HFF-Myc (cell line): ENCODE measurements at regions not wholly inside any gene's neighbourhood (a gene's known extent, or its start where the extent isn't known, plus 50 kb on each side); places are given as distances from the start of the nearest gene placed in this dataset.

ENCODE experiments used
- DNase-seq: peaks from one replicate; pipeline ENCODE4 v3.0.0-alpha.2; 2011; ENCODE audit warnings: low read depth; ENCODE audit errors: extremely low read depth
- H3K4me3 ChIP-seq: replicated peaks from 2 replicates; pipeline ENCODE4 v1.5.1; 2011; ENCODE audit warnings: low read depth, mild to moderate bottlenecking, control low read depth, low read length
- TF ChIP-seq, protein P1 (sequence below): IDR thresholded peaks from 2 replicates; pipeline ENCODE4 v1.5.1; 2012; ENCODE audit warnings: mild to moderate bottlenecking, low read depth, low read length, control low read depth; ENCODE audit errors: missing control alignments

GRCh38 chr2:212711856-212712255 is 173.3 kb upstream of the ERBB4 start:
- TF ChIP-seq, protein P1, sequence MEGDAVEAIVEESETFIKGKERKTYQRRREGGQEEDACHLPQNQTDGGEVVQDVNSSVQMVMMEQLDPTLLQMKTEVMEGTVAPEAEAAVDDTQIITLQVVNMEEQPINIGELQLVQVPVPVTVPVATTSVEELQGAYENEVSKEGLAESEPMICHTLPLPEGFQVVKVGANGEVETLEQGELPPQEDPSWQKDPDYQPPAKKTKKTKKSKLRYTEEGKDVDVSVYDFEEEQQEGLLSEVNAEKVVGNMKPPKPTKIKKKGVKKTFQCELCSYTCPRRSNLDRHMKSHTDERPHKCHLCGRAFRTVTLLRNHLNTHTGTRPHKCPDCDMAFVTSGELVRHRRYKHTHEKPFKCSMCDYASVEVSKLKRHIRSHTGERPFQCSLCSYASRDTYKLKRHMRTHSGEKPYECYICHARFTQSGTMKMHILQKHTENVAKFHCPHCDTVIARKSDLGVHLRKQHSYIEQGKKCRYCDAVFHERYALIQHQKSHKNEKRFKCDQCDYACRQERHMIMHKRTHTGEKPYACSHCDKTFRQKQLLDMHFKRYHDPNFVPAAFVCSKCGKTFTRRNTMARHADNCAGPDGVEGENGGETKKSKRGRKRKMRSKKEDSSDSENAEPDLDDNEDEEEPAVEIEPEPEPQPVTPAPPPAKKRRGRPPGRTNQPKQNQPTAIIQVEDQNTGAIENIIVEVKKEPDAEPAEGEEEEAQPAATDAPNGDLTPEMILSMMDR = no peak
- H3K4me3 ChIP-seq = no peak overlapping the region
- no peak for DNase-seq

DNA sequence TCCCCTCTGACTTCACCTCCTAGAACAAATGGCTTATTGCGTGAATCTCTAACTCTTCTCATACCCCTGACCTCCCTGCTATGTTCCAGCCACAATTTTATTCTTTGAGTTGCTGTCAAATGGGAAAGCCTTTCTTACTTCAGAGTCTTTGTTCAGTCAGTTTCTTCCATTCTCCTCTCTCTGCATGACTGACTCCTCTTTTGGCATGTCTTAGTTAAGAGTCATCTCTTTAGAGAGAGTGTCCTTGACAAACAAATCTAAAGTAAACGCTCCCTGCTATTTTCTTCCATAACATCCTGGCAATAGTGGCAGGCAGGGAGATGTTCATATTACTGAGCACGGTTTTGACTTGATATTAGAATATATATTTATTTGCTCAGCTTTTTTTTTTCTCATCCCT is 170.7 kb upstream of the ERBB4 start:
- no peak overlapping the region for H3K4me3 ChIP-seq
- DNase-seq = no peak
- TF ChIP-seq, protein P1 = no peak

DNA sequence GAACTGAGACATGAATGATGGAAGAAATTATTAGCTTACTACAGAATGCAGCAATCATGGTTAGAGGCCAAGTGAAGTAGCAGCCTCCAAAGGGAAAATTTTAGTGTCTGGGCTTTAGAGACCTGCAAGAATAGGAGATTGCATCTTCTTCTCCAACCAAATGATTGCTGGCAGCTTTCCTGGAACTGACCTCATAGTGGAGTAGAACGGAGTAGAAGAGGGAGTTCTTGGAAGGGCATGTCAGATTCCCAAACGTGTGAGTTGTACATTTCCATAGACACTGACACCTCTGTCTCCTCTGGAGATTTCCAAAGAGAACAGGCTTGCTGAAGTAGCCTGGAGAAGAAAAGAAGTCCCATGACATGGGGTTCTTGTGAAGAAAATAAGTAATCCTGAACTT is 169.8 kb upstream of the ERBB4 start:
- no peak for DNase-seq

GRCh38 chr2:212695426-212695825 is 156.8 kb upstream of the ERBB4 start:
- H3K4me3 ChIP-seq = no peak overlapping the region
- no peak for DNase-seq
- TF ChIP-seq, protein P1 = no peak

More for the DNA sequence above, 169.8 kb upstream of the ERBB4 start:
- H3K4me3 ChIP-seq = no peak overlapping the region
- TF ChIP-seq, protein P1 = no peak

GRCh38 chr2:212694398-212694797 is 155.8 kb upstream of the ERBB4 start:
- no peak for DNase-seq
- TF ChIP-seq, protein P1 = no peak
- H3K4me3 ChIP-seq = no peak overlapping the region

GRCh38 chr2:212692466-212692865 is 153.9 kb upstream of the ERBB4 start:
- DNase-seq = no peak
- TF ChIP-seq, protein P1 = no peak
- no peak overlapping the region for H3K4me3 ChIP-seq

DNA sequence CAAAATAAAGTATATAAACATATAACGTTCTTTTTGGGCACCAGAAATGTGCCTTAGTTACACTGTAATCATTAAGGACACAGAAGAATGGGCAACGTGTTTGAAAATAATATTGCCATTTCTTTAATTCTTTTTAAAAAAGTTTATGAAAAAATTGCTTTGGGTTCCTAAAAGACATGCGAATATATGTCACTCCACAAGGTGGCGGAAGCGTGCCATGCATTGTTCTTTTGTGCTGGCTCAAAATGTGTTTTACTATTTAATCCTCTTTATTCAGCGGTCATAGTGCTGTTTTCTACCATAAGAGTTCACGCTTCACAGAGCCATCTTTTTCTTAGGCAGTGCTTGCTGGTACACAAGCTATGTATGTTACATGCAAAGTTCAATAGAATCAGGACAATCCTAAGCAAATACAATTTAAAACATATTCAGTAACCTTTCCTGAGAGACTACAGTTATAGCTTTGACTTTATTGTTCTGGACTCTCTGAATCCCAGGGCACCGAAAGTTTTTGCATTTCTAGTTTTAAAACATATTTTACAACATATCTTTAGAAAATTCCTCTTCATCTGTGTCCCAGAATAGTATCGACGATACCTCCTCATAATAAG is 147.8 kb upstream of the ERBB4 start:
- TF ChIP-seq, protein P1 = peak; percentile 74
- peak; percentile 25 for DNase-seq
- no peak overlapping the region for H3K4me3 ChIP-seq
